D721Med (cell line): ENCODE measurements at regions not wholly inside any gene's neighbourhood (a gene's known extent, or its start where the extent isn't known, plus 50 kb on each side); places are given as distances from the start of the nearest gene placed in this dataset.

Experiments
- DNase-seq: peaks from one replicate; pipeline ENCODE4 v3.0.0; 2011; ENCODE audit warnings: low spot score; ENCODE audit not compliant: insufficient read length
- FAIRE-seq: peaks from 2 replicates; lab custom pipeline; 2011; peaks lifted over from hg19 to GRCh38; lab: Jason Lieb, UNC
- CTCF ChIP-seq: IDR thresholded peaks from 2 replicates; pipeline ENCODE4 v1.5.1; 2012; ENCODE audit warnings: mild to moderate bottlenecking, control low read depth; ENCODE audit not compliant: insufficient read depth; ENCODE audit errors: missing control alignments

GRCh38 chr12:115037830-115038229 is 353.9 kb upstream of the TBX3 start:
- no peak for FAIRE-seq
- no peak for TF ChIP-seq CTCF
- no peak for DNase-seq

- FAIRE-seq (no peak), DNase-seq (no peak)
- no peak for TF ChIP-seq CTCF
Measured at GRCh38 chr12:115035535-115036107, 351.6 kb upstream of the TBX3 start.

- DNase-seq (no peak), FAIRE-seq (no peak)
- no peak for TF ChIP-seq CTCF
Measured at GRCh38 chr12:115032521-115032920, 348.5 kb upstream of the TBX3 start.

- no peak for TF ChIP-seq CTCF
- no peak for FAIRE-seq
Measured at GRCh38 chr12:115030017-115030416, 346.0 kb upstream of the TBX3 start.

GRCh38 chr12:115024531-115024930 is 340.6 kb upstream of the TBX3 start:
- TF ChIP-seq CTCF: no peak
- FAIRE-seq (no peak), DNase-seq (no peak)

More at GRCh38 chr12:115030017-115030416, 346.0 kb upstream of the TBX3 start:
- no peak for DNase-seq

GRCh38 chr12:115023279-115024265 is 339.6 kb upstream of the TBX3 start:
- TF ChIP-seq CTCF: no peak
- no peak for DNase-seq
- FAIRE-seq: no peak
